ENCODE measurements at regions not wholly inside any gene's neighbourhood (a gene's known extent, or its start where the extent isn't known, plus 50 kb on each side); places are given as distances from the start of the nearest gene placed in this dataset.

DNA sequence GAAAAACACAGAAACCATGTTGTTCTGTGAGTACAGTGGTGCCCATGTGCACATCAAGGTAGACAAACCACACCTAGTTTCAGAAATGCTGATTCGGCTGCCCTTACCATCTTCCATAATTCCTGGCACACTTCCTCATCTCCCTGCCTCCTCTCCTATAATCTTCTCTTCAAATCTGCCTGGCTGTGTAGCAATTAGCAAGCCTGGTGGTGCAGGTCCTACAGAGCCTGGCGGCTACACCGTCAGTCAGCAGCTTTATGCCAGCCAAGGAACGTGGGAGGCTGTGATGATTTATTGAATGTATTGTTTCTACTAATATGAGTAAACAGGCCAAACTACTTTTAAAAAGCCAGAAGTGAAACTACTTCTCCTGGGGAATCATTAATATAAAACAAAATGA is 106.8 kb downstream of the SEMA6D start:
- DNase-seq (ENCODE audit: low read depth), result no peak

DNA sequence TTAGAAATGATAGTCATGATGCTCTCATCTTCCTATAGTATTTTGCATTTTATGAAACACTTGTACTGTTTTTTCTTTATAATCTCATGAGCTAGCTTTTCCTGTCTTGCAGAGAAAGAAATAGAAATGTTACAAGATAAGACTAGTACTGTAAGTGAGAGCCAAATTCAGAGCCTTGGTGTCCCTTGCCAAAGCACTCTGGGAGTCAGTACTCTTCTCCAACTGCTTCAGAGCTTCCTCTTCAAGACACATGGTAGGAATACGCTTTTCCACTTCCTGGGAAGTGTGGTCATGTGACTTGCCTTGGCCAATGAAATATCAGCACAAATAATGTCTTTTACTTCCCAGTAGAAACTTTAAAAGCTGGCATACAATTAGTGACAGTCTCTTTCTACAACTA is 112.4 kb downstream of the SEMA6D start:
- DNase-seq (ENCODE audit: low read depth), result no peak

DNA sequence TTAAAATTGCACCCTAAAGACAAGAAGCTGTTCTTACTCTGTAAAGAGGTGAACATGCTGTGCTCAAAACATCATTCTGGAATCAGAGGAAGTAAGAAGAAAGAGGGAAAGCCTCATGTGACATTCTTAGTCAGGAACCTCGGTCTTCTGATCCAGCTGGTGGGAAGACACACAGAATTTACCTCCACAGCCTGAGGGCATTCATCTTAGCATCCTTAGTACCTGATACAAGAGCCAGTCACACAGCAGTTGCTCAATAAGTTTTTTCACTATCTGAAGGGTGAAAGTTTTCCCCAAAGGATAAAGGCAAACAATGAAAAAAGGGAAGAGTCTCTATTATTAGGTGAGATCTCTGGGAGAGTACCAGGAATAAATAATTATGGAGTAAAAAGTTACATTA is 116.8 kb downstream of the SEMA6D start:
- no peak for DNase-seq (ENCODE audit: low read depth)

DNA sequence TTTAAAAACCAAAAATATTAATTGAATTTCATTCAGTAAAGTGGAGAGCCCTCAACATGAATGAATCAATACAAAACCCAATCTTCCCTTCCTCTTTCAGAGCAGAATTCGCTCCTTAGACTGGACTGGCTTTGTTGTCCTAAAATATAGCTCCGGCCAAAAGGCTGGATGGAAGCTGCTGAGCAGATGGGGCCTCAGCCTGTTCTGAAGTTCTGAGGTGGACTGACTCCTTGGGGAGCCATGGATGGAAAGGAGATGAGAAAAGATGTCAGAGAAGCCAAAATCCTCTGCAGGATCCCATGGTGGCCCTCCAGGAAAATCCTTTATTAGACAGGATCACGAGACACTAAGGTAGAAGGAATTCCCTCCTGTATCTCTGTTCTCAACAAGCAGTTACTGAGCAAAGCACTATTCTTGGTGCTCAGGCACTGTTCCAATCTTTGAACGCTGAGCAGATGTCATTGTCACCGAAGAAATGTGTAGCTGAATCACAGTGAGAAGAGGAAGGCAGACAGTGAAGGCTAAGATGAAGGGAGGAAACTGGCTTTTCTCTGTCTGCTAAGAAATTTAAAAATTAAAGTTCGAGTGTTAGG is 122.0 kb downstream of the SEMA6D start:
- no peak for DNase-seq (ENCODE audit: low read depth)

DNA sequence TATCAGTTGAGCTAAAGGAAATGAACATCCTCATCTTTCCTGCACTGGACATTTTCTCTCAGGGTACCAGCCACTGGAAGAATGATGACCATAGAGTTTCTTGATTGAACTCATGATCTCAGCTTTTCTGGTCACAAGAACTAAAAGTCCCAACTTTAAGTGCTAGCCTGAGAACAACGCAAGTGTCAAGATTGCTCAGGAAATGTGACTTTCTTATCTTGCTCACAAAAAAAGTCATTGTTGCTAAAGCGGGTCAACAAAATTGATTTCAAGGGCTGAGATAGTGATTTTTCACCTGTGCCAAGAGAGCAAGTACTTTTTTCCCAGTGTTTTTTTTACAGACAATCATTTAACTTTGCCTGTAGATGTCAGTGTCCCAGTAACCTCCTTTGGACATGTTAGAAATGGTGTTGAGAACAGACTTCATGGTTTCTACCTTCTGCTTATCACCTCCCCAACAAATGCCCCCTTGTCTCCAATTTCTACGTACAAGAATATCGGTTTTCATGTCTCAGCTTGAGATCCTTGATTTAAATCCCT is 125.9 kb downstream of the SEMA6D start:
- DNase-seq (ENCODE audit: low read depth), result no peak

DNA sequence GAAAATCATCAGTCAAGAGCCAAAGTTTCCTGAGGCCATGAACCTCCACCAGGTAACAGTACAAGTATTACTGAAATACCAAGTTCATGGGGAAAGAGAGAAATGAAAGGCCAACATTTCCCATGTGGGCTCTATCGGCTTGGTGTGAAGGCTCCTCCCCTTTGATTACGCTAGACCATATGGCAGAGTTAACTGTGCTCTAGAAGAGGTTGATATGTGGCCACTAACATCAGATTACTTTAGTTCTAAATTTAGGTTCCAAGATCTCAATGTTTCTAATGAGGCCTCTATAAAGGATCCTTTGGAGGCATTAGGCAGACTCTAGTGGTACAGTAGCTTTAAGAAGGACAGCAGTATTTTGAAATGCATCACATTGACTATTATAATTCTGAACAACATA is 127.1 kb downstream of the SEMA6D start:
- DNase-seq (ENCODE audit: low read depth), result no peak

DNA sequence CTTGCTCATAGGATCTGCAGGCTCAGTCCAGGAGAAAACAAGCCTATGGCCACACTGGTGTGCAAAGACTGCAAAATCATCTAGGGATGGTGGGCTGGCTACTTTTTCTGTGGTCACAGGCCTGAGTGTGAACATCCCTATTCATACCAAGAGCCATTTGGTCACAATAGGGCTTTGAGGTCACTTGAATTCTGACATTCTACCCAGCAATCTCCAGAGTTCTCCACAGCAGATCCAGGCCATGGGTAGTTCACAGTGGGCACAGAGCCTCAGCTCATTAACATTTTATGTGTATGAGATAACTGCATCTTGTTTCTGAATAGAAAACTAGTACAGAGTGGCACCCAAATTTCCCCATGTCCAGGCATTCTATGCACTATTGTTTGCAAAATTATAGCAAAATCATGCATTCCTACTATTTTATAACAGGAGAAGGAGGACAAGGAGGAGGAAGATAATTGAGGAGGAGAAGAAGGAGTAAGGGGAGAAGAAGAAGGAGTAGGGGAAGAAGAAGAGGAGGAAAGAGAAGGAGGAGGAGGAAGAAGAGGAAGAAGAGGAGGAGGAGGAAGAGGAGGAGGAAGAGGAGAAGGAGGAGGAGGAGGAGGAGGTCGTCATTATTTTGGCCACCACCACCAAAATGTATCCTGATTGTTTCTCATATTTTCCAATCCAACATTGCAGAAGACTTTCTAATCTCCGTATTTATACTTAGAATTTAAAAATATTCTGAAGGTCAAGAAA is 129.0 kb downstream of the SEMA6D start:
- DNase-seq (ENCODE audit: low read depth), result no peak

DNA sequence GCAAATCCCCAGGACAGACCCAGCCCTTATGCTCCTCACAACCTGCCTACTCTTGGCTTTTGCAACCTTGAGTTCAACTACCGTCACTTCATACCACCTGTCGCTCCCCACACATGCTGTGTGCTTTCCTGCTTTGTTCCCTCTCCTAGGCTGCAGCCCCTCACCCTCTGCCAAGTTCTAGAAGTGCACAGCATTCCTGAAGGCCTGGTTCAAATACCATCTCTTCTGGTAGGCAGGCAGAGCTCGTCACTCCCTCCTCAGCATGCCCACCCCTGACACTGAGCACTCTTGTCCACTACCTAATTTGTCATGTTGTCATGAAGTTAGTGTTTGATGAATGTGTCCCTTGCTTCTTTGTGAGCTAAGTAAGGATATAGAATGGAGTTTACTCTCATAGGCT is 129.6 kb downstream of the SEMA6D start:
- no peak for DNase-seq (ENCODE audit: low read depth)

DNA sequence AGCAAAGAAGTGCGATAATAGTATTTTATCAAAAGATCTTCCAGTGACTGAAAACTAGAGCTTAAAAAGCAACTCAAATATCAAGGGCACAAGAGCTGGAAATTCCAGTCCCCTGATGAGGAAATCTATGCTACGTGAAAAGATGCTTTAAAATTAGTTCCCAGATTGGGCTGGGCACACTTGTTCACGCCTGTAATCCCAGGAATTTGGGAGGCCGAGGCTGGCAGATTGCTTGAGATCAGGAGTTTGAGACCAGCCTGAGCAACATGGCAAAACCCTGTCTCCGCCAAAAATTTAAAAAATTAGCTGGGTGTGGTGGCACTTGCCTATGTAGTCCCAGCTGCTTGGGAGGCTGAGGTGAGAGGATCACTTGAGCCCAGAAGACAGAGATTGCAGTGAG is 138.8 kb downstream of the SEMA6D start:
- DNase-seq (ENCODE audit: low read depth), result no peak

DNA sequence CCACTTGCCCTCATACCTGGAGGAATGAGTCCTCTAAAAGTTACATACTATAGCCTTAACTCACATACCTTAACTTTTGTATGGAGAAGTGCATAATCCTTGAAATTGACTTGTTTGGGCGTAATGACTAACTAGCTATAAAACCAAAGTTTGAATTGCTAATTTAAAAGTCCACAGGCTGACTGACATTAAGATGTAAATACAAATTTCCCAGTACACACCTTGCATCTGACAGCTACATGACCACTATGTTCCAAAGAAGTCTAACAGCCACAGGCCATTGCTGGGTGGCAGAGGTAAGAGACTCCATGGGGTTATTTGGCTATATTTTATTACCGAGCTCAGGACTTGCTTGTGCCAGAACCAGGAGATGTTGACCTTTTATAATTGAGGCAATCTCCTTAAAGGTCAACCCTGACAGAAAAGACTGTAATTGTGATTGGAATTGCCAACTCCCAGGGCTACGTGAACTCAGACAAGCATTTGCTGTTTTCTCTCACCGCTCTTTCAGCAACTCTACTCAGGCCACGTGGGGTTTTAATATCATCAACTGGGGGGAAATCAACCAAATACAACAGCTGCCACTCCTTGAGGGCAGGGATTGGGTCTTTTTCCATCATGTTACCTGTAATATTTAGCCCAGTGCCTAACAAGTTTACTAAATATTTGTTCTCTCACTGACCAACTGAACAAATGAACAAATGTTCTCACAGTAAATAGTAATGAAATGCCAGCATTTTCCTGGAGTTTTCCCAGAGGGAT is 139.9 kb downstream of the SEMA6D start:
- DNase-seq (ENCODE audit: low read depth), result no peak

DNA sequence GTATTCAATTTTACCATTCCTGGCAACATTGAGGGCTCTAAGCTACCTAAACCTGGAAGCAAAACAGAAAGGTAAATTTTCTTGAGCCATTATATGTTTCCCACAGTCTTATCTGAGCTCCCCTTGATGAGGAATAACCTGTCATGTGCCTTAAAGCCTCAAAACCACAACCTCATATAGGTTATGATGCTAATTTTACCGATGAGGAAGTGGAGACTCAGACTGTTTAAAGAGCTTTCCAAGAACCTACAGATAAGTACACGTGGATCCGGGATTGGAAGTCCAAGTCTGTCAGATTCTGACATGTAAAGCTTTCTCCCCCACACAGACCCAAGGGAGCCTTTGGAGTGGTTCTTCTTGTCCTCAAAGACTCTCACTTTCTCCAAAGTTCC is 140.5 kb downstream of the SEMA6D start:
- DNase-seq (ENCODE audit: low read depth), result no peak

DNA sequence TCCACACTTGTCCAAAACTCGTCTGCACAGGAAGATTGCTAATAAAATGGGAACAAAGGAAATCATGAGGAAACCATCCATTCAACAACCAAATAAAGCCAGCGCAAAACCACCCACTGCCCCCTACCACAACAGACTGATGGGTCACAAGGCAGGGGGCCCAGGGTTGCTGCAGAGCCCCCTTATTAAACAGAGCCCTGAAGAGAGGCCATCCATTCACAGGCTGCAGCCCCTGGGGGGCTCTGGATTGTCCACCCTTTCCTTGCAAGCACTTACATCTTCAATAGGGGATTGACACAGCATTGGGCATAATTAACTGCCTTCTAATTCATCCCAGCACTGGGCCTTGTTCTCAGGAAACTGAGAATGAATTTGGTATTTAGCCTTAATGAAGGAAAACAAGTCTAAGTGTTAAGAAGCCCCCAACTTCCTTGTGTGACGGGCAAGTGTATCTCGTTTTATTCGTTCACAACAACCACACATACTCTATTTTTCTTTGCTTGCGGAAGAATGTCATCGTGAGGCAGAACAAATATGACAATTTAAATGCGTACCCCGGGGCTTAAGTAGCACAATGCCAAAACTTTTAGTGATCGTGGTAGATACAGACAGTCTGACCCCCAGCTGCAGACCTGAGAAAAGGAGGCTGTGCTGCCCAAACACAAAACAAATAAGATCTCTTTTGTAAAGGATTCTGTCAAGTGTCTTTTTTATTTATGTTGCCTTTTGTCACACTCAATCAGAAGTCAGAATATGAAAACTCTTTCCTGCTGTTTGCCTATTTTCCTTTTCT is 144.0 kb downstream of the SEMA6D start:
- DNase-seq (ENCODE audit: low read depth), result no peak

DNA sequence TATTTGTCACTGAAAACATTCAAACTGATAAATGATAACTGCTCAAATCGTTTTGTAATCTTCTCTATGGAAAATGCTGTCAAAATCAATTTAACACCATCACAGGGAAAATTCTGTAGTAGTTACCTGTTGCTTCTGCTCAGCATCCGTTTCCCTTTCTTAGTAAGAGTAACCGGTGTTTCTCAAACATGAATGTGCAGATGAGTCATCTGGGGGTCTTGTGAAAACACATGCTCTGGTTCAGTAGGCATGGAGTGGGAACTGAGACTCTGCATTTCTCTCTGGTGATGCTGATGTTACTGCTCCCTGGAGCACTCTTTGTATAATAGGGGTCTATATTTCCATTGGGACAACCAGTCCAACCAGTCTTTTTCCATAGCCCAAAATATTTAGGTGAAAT is 145.1 kb downstream of the SEMA6D start:
- DNase-seq (ENCODE audit: low read depth), result no peak

DNA sequence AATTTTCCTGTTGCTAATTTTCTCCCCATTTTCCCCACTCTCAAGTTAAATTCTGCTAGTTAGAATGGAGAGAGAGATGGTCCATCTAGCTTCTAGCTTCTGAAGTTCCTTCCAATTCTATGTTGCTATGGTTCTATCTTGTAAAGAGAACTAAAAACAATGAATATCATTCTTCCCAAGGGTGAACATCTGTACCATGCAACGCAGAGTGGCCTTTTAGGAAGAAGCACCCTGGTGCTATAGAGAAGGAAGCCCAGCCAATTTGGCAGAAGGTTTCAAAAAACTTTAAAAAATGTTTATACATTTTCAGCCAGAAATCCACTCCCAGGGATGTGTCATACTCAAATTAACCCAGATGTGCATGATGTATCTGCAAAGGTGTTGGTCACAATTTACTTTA is 149.1 kb downstream of the SEMA6D start:
- DNase-seq (ENCODE audit: low read depth), result no peak

DNA sequence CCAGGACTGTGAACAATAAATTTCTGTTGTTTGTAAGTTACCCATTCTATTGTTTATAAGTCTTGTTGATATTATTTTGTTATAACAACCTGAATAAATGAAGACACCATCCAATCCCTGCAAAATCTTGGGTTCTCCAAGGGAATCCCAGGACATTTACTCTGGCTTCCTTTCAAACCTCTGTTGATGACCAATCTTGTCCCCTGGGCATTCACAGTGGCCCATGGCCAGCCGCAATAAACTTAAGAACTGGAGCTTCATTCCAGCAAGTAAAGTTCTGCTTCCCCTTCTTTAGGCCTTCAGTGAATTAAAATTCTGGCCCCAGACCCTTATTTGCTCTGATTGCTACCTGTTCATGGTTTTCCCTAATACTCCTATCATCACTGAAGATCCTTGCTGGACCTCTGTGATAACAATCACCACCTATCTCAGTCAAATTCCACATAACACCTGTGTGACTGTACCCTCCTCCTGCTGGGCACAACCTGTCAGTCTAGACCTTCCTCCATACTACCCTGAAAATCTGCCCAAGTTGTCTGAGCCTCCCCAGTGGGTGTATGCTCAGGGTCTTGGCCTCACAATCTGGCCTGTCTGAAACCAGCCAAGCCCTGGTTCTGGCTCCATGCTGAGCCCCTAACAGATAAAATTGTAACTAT is 153.1 kb downstream of the SEMA6D start:
- DNase-seq (ENCODE audit: low read depth), result no peak

DNA sequence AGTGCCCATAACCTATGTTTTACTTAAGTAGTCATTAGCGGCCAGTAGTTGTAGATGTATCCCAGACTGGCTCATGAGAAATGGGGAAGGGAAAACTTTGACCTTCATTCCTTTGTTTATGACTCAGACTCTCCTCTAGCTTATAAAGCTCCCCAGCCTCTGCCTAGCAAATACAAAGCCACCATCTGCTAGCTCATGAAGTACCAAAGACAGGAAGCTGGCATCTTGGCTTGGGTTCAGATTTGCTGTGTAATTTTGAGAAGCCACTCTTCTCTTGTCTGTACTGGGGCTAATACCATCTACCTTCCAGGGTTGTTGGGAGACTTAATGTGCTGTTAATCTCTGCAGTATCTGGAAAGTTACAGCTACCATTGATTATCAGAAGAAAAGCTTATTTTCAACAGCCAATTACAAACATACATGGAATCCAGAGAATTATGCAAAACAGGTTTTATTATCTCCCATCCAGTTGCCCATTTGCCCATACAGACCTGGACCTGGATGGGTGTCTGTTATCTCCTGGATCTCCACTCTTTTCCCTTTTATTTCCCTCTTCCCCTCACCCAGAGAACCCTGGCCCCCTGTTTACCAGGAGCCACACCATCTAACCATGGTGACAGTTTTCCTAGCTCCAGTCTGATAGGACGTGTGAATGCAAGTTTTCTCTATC is 153.8 kb downstream of the SEMA6D start:
- peak; percentile 62 for DNase-seq (ENCODE audit: low read depth)

DNA sequence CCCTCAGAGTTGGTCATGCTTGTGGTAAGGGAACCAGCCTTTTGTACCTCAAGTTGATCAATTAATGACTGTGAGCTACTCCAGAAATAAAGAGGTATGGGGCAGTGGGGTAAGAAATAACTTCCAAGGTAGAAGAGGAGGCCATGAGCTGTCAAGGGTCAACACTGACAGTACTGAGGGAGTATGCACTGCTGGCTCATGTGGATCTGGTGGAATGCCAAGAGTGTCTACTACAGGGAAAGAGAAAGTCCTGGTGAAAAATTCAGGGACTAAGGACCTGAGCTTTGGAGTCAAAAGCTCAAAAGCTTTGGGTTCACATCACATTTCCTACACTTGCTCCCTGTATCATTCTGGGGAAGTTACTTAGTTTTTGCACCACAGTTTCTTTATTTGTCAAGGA is 154.9 kb downstream of the SEMA6D start:
- no peak for DNase-seq (ENCODE audit: low read depth)

DNA sequence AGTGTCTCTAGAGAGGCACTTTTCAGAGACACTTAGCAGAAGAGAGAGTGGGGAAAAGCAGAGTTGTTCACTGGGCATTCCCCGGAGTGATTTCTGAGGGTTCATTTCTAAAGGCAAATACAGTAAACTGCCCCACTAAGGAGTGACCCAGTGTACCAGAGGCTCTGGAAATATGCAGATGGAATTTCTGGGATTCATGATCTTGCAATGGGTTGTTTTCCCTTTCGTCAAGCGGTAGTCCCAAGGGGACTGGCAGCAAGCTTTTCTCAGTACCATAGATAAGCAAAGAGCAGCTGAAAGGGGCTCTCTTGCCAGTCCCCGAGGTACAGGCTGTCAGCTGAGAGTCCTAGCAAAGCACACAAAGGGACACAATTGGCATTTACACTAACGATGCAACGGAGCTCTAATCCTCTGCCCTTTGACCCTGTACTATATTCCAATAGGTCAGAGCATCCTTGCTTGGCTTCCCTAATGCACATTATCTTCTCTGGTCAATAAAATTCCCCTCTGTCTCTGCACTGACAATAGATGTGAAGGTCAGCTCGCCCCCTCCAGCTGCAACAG is 155.6 kb downstream of the SEMA6D start:
- no peak for DNase-seq (ENCODE audit: low read depth)

DNA sequence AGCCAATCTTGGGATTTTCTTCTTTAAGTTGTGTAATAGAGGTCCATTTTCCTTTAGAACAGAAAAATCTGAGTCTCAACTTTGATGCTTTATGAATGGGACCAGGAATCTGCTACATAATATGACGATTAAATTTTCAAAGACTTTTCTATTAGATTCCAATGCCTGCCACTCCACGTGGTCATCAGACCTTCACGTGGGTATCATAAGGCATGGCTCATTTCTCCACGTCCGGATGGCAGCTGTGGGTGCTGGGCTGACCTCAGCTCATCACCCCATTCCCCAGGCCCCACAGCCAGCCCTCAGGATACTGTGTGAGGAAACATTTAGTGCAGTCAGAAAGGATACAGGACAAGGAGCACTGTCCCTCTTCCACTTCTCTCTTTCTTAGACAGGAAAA is 159.7 kb downstream of the SEMA6D start:
- no peak for DNase-seq (ENCODE audit: low read depth)

DNA sequence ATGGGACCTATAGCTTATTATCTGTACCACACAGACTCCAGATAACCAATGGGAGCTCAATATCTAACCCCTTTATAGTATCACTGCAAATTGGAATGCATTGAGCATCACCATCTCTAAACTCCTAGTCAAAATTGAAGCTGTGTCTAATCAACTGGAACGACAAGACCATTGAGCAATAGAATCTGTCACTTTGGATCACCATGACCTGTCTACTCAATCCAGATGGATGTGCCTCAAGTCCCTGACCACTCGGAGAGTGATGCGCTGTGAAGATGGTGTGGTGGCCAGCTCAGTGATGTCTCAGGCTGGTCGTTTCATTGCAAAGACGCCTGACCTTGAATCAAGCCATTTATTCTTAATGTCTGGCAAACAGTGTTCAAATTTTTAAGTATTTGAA is 160.5 kb downstream of the SEMA6D start:
- DNase-seq (ENCODE audit: low read depth), result no peak

DNA sequence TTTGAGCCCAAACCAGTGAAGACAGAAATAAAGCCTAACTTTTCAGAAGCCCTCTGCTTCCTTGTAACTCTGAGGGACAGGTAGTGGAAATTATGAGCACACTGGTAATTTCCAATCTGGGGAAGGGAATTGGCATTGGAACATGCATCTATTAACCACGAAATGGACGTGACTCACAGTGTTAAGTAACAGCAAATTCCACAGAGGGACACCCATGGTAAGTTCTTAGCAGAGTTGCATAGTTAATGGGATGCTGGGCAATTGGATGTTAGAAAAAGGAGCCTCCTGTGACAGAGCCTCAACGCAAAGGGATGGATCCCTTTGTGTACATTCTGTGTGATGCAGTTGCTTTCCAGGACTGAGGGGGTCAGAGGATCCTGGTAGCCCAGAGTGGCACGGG is 168.6 kb downstream of the SEMA6D start:
- peak; percentile 61 for DNase-seq (ENCODE audit: low read depth)

All from GM04503 (cell line).